ENCODE measurements at regions not wholly inside any gene's neighbourhood (a gene's known extent, or its start where the extent isn't known, plus 50 kb on each side); places are given as distances from the start of the nearest gene placed in this dataset.

DNA sequence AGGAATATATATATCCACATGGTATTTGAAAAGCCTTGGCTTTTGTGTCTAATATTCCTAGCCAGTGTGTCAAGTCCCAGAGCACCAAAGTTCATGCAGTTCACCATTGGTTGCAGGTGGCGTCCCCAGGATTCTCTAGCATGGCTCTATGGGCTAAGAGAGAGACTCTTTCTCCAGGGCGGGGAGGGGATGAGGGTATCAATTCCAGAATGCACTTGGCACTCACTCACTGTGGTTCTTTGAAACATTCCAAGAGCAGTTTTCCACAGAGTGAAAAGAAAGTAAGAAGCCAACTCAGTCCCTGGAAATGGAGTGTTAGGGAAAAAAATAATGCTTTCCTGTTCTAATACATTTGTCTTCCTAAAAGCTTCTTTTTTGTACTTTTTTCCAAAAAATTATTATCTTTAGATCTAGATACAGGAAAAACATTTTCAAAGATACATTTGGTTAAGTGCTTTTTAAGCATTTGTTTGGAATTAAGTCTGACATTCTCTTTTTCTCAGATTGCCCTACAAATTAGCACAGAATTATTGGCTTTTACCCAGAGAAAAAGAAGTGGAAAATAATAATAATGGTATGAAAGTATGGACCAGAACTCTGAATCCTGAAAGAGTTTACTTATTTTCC is 239.9 kb downstream of the PAX3 start:
- DNase-seq = no peak

DNA sequence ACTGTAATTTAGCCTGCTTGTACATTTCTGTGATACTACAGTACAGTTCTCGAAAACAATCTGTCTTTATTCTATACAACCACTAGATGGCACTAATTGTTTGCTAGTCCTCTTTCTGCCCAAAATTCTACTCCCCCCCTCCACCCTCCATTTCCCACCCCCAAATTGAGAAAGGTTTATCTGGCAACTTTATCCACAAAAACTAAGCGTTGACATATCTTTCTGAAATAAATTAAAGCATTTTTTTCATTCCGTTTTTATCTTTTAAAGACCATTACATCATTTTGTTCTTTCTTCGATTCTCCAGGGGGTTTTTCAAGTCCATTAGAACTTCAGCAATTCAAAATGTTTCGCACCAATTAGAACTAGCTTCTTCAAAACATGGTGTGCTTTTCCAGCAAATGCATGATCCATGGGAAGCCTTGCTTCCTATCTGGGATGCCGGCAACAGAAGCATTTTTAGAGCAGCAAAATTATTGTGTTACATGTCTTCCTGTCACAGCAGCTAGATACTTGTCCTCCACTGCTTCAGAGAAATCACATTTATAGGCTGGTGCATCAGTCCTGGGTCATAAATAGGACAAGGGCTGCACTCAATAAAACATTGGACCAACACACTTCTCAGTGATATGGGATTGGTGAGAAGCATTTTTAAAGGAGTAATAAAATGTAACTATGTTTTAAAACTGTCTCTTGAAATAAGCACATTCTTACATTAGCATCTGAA is 241.3 kb downstream of the PAX3 start:
- no peak for DNase-seq

DNA sequence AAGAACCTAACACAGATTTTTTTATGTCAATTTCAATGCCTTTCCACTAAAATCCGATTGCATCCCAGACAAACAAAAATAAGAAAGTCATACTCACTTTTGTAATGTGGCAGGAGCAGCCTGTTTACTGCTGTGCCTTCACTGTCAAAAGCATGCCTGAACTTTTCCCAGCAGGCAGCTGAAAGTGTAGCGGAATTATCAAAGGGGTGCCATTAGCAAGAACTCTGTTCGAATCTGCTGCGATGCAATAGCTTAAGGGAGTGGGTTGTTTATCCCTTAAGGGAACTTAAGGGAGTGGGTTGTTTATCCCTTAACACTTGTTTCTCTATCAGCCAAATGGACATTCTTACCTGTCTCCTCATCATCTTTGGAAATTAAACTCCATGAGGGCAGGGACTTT is 243.5 kb downstream of the PAX3 start:
- DNase-seq = no peak

DNA sequence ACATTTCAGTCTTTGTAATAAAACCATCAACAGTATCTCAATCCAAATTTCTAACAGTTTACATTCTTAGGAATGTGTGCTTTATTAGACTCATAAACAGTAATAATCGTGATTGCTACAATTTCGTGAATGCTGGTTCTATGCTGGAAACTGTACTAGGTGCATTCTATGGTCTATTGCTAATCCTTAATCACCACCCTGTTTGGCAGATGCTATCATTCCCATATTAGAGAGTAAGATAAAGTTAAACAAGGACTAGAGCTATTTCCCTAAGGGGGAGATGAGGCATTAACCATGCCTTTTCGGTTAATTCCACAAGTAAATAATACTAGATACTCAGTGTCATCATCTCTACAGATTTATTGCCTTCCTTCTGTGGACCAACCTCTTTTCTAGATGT is 244.0 kb downstream of the PAX3 start:
- no peak for DNase-seq

DNA sequence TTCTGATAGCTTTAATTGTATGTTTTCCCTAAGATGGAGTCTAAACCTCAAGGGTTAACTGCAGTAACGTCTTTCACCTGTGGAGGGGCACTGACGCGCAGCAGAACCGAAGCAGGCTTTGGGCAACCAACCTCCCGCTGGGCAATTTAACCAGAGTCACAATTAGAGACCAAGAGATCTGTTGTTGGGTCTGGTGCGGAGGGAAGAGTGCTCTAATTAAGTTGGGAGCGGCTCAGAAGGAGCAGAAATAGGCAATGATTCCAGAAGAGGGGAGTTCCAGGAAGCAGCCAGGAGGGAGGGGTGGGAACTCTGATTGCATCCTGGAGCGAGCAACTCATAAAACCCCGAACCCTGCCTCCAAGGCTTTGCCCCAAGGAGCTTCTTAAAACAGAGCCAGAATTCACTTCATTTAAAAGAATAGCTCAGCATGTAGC is 245.8 kb downstream of the PAX3 start:
- DNase-seq = no peak

DNA sequence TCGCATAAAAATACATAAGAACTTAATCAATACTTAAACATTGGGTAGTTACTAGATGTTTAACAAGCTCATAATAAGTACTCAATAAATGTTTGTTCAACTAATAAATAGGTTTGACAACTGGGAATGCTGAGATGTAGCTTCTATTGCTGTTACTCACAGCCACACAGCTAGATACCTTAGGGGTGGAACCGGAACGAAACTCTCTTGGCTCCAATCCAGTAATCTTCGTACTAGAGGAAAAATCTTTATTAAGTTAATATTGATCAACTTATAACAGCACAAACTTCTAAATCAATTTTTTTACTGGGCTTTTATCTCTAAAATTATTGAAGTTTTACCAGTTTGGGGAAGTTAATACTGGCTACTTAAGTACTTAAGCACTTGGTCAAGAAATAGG is 247.8 kb downstream of the PAX3 start:
- no peak for DNase-seq

DNA sequence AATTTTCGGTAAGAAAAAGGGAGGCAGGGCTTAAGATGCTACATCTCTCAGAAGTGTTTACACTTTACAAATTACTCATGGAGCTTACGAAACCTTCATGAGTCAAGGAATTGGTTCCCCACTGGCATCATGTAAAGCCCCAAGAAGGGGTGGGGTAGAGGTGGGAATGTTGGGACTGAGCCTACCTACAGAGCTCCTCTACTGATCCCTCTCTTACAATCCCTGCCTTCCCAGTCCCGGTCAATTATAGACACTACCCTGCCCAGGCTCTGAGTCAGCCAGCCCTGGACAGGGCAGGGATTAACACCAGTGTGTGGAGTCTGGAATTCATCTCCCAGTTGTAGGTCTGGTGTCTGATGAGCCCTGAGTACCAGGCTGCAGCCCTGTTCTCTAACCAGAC is 248.9 kb downstream of the PAX3 start:
- DNase-seq = no peak

DNA sequence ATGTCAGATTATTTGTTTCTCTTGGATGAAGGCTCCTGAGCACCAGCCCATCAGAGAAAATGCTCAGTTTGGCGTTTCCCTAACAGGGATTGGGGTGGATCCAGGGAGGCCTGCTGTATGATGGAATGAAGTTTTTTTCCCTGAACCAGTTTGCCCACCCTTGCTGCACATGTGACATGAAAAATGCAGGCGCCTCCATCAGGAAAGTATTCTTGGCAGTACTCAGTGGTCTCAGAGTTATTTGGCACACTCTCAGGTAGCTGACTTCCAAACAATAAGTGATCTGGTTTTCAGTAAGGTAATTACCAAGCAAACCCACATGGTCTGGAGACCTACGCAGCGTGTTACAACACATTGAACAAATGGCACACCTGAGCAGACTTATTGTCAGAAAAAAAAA is 254.9 kb downstream of the PAX3 start:
- no peak for DNase-seq

DNA sequence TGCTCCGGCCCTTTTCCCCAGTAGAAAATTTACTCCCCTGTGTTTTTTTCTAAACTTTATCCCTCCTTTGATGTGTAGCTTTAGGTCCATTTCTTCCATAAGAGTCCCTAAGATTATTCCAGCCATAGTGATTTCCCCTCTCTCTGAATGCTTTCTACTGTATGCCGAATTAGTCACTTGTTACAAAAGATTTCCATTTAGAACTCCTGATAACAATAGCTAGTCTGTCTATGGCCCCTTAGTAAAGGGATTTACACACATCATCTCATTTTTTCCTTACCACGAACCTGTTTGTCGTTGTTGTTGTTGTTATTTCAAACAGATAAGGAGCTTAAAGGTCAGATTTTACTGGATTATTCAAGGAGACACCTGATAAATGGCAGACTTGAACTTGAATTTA is 256.1 kb downstream of the PAX3 start:
- no peak for DNase-seq

DNA sequence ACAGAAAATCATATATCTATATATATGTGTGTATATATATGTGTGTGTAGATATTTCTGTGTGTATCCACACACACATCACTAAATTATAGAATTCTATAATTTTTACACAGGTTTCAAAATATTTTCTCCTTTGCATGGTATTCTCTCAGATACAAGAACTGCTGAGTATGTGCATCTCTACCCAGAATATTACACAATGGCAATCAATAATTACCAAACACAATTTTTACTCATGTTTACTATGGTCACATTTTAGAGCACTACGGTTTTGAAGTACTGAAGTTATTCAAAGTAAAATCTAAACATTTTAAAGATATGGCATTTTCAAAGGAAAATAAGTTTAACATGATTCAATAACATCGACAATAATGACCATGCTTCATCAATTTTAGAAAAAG is 258.5 kb downstream of the PAX3 start:
- no peak for DNase-seq

DNA sequence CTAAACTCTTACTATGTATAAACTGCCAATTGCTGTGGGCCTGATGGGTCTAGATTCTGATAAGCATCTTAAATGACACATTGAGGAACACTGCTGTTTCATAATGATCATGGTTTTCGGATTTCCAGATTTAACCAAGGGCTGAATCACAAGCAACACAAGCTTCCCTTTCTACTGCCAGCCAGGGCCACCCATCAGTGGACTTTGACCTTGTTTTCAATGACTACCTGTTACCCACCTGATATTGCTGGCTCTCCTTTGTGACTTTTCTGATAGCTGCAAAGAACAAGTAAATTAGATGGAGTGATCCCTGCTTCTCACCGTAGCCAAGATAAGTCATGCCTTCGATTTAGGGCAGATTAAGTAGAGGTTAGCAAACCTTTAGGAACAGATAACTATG is 259.0 kb downstream of the PAX3 start:
- DNase-seq = no peak

DNA sequence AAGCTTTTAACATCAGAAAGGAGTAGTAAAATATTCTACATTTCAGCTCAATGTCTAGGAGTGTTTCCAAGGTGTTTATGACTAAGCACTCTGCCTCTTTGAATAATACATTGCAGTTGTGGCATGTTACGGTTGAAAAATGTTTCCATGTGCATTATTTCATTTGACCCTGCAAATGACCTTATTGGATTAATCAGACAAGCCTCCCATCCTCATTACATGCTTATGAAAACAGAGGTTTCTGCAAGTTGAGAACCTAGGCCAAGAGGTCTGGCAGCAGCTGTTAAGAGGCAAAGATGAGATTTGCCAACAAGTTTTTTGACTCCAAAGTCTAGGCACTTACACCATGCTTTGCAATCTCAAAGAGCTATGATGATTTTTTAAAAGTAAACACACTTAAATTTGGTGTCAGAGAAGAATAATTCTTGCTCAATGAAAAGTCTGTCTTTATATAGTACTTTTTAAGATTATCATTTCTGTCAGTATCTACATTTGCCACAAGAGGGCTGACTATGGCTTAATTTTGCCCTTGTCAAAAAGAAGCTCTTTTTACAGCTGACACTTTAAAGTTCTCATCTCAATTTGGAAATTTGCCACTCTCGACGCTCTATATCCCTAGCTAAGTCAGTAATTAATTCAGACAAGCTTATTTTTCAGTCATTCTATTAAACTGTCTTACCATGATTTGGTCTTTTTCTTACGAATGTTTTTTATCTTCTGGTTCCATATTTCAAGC is 260.6 kb downstream of the PAX3 start:
- no peak for DNase-seq

DNA sequence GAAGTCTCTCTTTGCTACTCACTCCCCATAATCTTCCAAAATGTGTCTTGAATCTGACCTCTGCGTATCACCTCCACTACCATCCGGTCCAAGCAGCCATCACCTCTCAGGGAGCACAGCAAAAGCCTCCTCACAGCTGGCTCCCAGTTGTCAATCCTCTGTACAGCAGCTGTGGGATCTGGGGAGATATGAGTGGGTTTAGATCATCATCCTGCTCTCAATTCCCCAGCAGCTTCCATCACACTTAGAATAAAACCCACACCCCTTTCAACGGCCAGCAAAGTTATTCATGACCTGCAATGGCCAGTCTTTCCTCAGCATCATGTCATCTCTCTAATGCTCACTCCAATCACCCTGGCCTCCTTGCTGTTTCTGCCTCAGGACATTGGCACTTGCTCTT is 261.6 kb downstream of the PAX3 start:
- no peak for DNase-seq

DNA sequence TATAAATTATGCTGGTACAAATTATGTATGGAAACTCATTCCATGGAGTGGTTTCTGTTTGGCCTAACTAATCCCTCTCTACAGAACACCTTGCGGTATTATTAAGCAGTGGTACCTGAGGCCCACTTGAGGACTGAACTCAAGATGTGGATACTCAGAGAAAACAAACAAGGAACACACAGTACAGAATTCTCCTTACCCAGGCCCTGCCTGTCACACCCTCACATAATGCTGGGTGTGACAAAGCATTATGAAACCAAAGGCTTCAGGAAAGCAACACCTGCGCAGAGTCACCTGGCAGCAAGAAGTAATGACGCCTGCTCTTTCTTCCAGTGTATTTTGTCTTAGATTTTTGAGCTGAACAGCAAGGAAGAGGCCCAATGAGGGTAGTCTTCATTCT is 264.7 kb downstream of the PAX3 start:
- no peak for DNase-seq

DNA sequence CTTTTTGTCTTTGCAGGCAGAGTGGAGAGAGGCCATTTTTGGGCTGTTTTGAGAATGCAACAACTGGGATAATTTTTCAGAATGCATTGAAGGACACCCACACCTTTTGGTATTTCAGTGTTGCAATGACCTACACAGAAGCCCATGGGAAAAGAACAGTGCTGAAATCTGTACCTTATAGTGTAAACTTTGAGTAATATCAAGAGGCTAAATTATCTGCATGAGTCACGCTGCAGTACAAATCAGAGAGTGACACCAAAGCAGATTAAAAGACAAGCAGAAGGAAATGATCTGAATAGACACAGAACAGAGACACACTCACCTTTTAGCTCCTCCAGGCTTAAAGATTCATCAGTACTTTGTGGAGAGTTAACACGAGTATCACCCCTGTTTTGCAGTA is 265.3 kb downstream of the PAX3 start:
- no peak for DNase-seq

DNA sequence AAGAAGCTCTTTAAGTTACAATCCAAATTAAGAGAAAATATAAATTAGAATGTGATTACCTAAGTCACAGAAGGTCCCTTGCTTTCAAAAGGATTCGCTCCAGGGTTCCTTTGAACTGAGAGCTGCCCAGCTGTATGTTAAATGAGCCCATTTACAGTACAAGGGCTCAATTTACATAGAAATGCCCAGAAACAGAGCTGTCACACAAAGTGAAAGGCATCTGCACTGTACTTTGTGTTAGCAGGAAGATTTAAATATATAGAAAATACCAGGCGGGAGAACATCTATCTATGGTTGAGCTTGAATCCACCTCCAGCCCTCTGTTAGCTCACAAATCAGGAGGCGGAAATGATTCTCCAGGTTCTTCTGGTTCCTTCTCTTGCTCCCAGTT is 272.9 kb downstream of the PAX3 start:
- no peak for DNase-seq

DNA sequence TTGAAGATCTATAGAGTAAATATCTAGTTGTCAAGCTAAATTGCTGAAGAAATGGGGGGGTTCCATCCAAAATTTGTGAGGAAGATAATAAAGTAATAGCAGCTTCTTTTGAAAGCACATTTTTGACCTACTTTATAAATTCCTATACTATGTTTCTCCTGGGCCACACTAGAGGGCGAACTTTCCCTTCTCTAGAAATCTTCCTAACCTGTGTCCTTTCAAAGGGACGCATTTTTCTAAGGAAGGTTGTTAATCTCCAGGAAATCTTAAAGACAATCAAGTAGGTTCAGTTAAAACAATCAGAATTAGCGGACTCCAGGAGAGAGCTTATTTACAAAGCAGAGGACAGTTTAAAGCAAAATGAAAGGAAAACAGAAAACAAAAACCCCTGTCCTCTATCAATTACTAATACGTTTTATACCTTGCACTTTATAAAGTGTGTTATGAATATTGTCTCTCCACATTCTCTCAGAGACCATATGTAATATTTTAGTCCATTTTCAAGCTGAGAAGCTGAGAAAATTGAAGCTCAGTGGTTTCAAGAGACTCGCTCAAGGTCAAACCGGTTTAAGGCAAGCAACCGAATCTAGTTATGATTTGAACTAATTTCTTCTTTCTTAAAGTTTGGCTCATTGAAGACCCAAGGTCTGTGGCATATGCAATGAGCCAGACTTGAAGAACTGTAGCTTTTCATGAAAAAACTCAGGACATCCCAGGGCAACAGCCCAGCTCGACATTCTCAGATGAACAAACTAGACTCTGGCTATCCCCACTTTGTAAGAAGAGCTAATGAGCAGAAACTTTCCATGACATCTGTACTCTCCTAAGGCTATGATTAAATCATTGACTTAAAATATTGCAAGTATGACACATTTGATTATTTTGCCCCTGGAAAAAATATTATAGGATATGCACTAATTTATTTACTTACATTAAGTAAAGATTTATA is 273.6 kb downstream of the PAX3 start:
- no peak for DNase-seq

DNA sequence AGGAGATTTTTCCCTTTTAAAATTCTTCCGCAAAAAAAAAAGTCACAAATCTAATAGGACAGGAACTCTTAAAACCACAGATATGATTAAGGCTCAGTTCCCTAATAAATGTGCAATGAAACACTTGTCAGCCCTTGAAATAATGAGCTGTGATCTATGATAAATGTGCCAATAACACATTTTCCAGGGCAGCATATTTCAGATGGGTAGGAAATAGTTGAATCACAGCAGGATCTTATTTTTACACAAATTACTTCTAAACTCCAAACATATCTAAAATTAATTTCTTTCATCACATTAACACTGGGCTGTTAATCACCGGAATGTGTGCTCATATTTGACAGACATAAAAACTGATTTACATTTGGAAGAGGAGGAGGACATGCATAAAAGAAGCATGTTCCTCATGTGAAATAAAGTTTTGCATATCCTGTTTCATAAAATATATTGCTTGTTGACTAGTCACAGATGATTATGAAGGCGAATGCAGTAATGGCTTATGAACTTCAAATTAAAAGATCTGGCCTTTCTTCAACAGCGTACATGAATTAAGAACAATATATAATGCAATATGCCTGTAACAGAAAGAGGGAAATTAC is 281.4 kb downstream of the PAX3 start:
- DNase-seq = no peak

DNA sequence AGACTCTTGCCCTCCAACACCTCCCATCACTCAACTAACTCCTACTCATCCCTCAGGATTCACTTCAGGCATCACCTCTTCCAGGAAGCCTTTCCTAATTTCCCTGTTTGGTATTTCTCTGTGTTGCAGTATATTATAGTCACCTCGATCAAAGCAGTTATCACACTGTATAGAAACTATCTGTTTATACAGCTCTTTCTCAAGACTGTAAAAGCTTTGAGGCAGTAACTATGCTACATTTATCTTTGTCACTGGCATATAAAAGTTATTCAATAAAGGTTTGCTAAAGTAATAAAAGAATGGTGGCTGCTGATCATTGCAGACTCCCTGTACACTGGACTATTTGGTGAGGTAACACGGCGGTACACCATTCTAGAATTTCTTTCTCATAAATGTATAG is 284.9 kb downstream of the PAX3 start:
- no peak for DNase-seq

DNA sequence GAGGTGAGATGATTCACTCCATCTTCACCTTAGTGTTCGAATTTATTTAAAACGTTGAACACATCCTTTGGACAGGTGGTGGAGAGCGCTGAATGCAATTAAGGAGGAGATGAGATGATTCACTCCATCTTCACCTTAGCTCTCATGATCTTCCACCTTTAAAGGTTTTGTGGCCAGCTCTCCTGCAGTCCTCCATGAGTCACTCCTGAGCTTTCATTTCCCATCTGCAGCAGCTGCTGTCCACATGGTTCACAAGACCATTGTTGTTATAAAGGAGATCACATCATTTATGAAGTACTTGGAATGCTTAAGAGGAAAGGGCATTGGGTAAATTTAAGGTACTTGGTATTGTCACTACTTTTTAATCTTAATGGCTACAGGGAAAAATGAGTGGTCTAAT is 298.5 kb downstream of the PAX3 start:
- DNase-seq = no peak

DNA sequence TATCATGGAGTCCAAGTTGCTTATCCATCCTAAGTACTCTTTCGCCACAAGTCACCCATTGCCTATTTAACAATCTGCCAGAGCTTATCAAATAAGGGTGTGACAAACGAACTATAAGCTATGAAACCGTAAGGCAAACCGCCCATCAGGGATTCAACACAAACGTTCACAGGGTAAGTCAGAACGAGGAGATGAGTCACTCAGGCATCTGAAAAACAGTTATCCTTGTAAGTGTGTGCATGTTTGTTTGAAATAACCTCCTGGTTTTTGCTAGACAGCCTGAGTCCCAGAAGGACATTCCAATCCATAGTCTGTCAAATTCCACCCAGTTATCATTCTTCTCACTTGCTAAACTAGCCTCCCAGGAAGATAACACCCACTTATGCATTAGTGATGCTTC is 299.1 kb downstream of the PAX3 start:
- DNase-seq = no peak

DNA sequence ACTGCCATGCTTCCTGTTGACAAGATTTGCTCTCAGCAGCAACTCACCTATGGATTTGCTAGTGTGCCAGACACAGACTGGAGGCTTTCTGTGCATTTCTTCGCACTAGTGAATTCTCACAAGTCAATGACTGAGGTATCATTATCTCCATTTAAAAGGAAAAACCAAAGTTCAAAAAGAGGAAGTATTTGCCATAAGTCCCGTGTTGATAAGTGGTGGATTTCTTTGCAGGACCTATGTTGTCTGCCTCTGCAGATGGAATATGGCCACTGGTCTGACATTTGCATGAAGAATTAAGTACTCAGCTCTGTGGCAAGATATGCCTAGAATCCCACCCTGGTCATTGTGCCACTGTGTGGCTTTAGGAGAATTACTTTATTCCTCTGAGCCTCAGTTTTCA is 299.6 kb downstream of the PAX3 start:
- no peak for DNase-seq

DNA sequence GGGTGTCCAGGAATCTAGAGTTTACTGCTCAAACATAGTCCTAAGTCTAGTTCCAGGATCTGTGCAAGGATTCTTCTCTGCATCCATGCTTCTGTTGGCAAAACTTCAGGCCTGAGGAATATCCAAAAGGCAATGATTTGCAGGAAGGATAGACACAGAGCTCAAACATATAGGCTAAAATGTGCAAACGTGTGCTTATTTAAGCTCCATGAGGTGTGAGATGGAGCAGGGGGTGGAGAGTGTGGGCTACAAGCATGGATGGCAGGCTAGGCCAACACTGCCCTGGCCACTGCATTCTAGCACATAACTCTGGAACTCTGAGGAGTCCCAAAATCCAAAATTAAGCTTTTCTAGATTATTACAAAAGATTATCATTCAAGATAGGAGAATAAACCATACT is 301.1 kb downstream of the PAX3 start:
- DNase-seq = no peak
